K562 (cell line): ENCODE measurements at regions not wholly inside any gene's neighbourhood (a gene's known extent, or its start where the extent isn't known, plus 50 kb on each side); places are given as distances from the start of the nearest gene placed in this dataset.

ENCODE experiments used
- BCLAF1 ChIP-seq, 2 experiments: fragments of 450-650 bp in 1 of 2; IDR thresholded peaks; 2 replicates each; pipeline ENCODE4 v1.6.1; 2011 to 2017; ENCODE audit warnings: low read depth in 2 of 2, antibody characterized with exemption in 1 of 2, borderline replicate concordance in 1 of 2, low read length in 1 of 2, mild to moderate bottlenecking in 1 of 2, mixed read lengths in 1 of 2; ENCODE audit not compliant: control insufficient read depth in 1 of 2
- CTCF ChIP-seq, 3 experiments: IDR thresholded peaks in 2 of 3; conservative IDR thresholded peaks in 1 of 3; 2 replicates each; pipeline ENCODE4 v1.5.1; 2011 to 2012; ENCODE audit warnings: low read length in 3 of 3, mild to moderate bottlenecking in 3 of 3, control low read depth in 2 of 3, improper control_type of control experiment in 1 of 3, inconsistent platforms in 1 of 3, low read depth in 1 of 3, mixed read lengths in 1 of 3, moderate library complexity in 1 of 3; ENCODE audit not compliant: insufficient read depth in 2 of 3
- ELF1 ChIP-seq: fragments of 200-800 bp; sonication (Bioruptor generic); IDR thresholded peaks from 2 replicates; pipeline ENCODE4 v1.6.1; 2016; ENCODE audit warnings: missing genetic modification characterization, missing compliant biosample characterization
- JUND ChIP-seq, 2 experiments: IDR thresholded peaks; 2 replicates in 1 of 2; 3 replicates in 1 of 2; pipeline ENCODE4 v1.6.1; 2011; ENCODE audit warnings: borderline replicate concordance in 2 of 2, low read depth in 2 of 2, low read length in 2 of 2, improper control_type of control experiment in 1 of 2, missing biosample characterization in 1 of 2, missing genetic modification characterization in 1 of 2, missing genetic modification reagents in 1 of 2
- KDM5B ChIP-seq: fragments of 200-600 bp; sonication (generic); IDR thresholded peaks from 2 replicates; pipeline ENCODE4 v1.6.1; 2012; ENCODE audit warnings: low read depth, mild to moderate bottlenecking, moderate library complexity, low read length, control low read depth, inconsistent platforms; ENCODE audit not compliant: insufficient replicate concordance
- POLR2AphosphoS5 ChIP-seq: IDR thresholded peaks from 2 replicates; pipeline ENCODE4 v1.6.1; 2011; ENCODE audit warnings: mild to moderate bottlenecking, low read depth, low read length, moderate library complexity; ENCODE audit not compliant: control insufficient read depth, insufficient read depth
- PTTG1 ChIP-seq: fragments of 450-650 bp; IDR thresholded peaks from 2 replicates; pipeline ENCODE4 v1.6.1; 2016; ENCODE audit warnings: low read depth, mild to moderate bottlenecking, missing genetic modification characterization, missing compliant biosample characterization
- ZBED1 ChIP-seq: IDR thresholded peaks from 2 replicates; pipeline ENCODE4 v1.6.1; 2014
- ZNF431 ChIP-seq: sonication (generic); formaldehyde crosslinking; IDR thresholded peaks from 2 replicates; pipeline ENCODE4 v1.8.0; 2022; ENCODE audit warnings: mild to moderate bottlenecking, missing genetic modification reagents
- TF ChIP-seq, protein P1 (sequence below): sonication (generic); formaldehyde crosslinking; IDR thresholded peaks from 2 replicates; pipeline ENCODE4 v1.8.0; 2022; ENCODE audit warnings: missing genetic modification reagents, mild to moderate bottlenecking, borderline replicate concordance

DNA sequence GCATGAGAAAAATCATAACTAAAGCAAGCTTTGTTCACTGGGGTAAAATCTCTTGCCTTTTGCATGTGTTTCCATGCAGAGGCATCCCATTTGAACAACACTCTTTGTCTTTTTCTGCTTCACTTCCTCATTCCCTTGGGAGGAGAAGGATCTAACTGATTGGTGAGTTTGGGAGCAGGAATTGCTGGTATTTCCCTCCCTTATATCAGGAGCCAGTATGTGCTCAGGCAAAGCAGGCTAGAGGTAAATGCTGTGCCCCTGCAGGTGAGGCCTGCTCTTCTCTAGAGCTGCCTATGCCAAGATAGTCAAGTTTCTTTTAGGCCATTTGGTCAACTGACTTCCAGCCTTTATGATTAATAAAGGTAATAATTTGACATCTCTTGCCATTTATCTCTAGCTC lies 179.9 kb downstream of the COX7C start:
- no peak for TF ChIP-seq POLR2AphosphoS5
- TF ChIP-seq CTCF (IDR thresholded peaks at IDR 0.05 in 2 of 3, conservative IDR thresholded peaks at IDR 0.05 in 1 of 3; ENCODE audit: insufficient read depth in 2 of 3, low read depth in 1 of 3, low read length in 3 of 3): no peak
- TF ChIP-seq PTTG1: no peak
- TF ChIP-seq ZBED1: no peak
- TF ChIP-seq BCLAF1 (IDR thresholded peaks at IDR 0.05; ENCODE audit: borderline replicate concordance in 1 of 2, control insufficient read depth in 1 of 2, low read depth in 2 of 2, low read length in 1 of 2): no peak
- TF ChIP-seq, protein P1, sequence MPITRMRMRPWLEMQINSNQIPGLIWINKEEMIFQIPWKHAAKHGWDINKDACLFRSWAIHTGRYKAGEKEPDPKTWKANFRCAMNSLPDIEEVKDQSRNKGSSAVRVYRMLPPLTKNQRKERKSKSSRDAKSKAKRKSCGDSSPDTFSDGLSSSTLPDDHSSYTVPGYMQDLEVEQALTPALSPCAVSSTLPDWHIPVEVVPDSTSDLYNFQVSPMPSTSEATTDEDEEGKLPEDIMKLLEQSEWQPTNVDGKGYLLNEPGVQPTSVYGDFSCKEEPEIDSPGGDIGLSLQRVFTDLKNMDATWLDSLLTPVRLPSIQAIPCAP (CRISPR knock-in tag): no peak
- no peak for TF ChIP-seq ELF1
- no peak for TF ChIP-seq KDM5B
- TF ChIP-seq ZNF431 (CRISPR knock-in tag): no peak
- TF ChIP-seq JUND (IDR thresholded peaks at IDR 0.05; ENCODE audit: borderline replicate concordance, low read depth, low read length): no peak
- TF ChIP-seq JUND (tag; IDR thresholded peaks at IDR 0.05; ENCODE audit: borderline replicate concordance, low read depth, low read length): no peak
